Activated CD8-positive, alpha-beta memory T cell treated with anti-CD3 and anti-CD28 coated beads, Interleukin-2, amount 10 ng/mL, durations not matched to agents 7 days and 5 days (primary cell): ENCODE measurements at regions not wholly inside any gene's neighbourhood (a gene's known extent, or its start where the extent isn't known, plus 50 kb on each side); places are given as distances from the start of the nearest gene placed in this dataset.
A peak's percentile ranks its signal among the peaks of the same experiment; 100 is the strongest.
"Not testable (repeated sequence)": the region's sequence is repeated elsewhere in the genome, so short reads cannot be mapped to it uniquely, and the experiment has no call there.

ENCODE experiments used
- ATAC-seq: fragments of 150-1000 bp; cut with Tn5 transposase; one replicate; pipeline ENCODE4 v1.10.0; 2021; ENCODE audit warnings: moderate library complexity
- CTCF ChIA-PET: fragments of 350-600 bp; sonication (Branson Sonifier 250); formaldehyde crosslinking; loops from one replicate; lab custom pipeline; 2021; ENCODE audit warnings: antibody characterized with exemption; lab: Charles Lee
- DNase-seq: peaks from one replicate; pipeline ENCODE4 v3.0.0-alpha.2; 2020
- H3K27ac Mint-ChIP-seq: one replicate; pipeline ENCODE4 v1.8.0; 2021; ENCODE audit warnings: mild to moderate bottlenecking, mixed read lengths
- H3K27me3 Mint-ChIP-seq: one replicate; pipeline ENCODE4 v1.8.0; 2021; ENCODE audit warnings: mixed read lengths
- H3K36me3 Mint-ChIP-seq: one replicate; pipeline ENCODE4 v1.8.0; 2021; ENCODE audit warnings: mild to moderate bottlenecking, mixed read lengths
- H3K4me1 Mint-ChIP-seq: one replicate; pipeline ENCODE4 v1.8.0; 2021; ENCODE audit warnings: mixed read lengths
- H3K4me3 Mint-ChIP-seq: one replicate; pipeline ENCODE4 v1.8.0; 2021; ENCODE audit warnings: mild to moderate bottlenecking, moderate library complexity, mixed read lengths
- H3K9me3 Mint-ChIP-seq: one replicate; pipeline ENCODE4 v1.8.0; 2022; ENCODE audit warnings: low read depth, mixed read lengths

- CTCF ChIA-PET, H3K9me3 Mint-ChIP-seq, DNase-seq, H3K4me1 Mint-ChIP-seq, H3K27ac Mint-ChIP-seq, H3K4me3 Mint-ChIP-seq, H3K27me3 Mint-ChIP-seq, ATAC-seq, H3K36me3 Mint-ChIP-seq: not testable (repeated sequence)
Measured at GRCh38 chr9:95779597-95779996, 95.9 kb upstream of the ERCC6L2 start.

GRCh38 chr9:95778957-95779356 lies 96.5 kb upstream of the ERCC6L2 start:
- ATAC-seq (no peak), DNase-seq (no peak)
- Mint-ChIP-seq H3K9me3 (no peaks in the 10 kb centered on the region), H3K27me3 (peaks cover 1% of the 10 kb centered on the region), H3K4me3 (no peak overlapping the region), H3K36me3 (no peaks in the 10 kb centered on the region), H3K4me1 (no peaks in the 10 kb centered on the region), H3K27ac (no peak overlapping the region)
- CTCF ChIA-PET = no interaction called here

GRCh38 chr9:95777136-95777535 lies 98.4 kb upstream of the ERCC6L2 start:
- no peak overlapping the region for H3K4me3 Mint-ChIP-seq

GRCh38 chr9:95776176-95776575 lies 99.3 kb upstream of the ERCC6L2 start:
- no peak for DNase-seq
- ATAC-seq = no peak
- Mint-ChIP-seq H3K4me3 (no peak overlapping the region), H3K9me3 (no peaks in the 10 kb centered on the region), H3K27me3 (peaks cover 20% of the 10 kb centered on the region), H3K36me3 (no peaks in the 10 kb centered on the region), H3K27ac (no peak overlapping the region), H3K4me1 (peaks cover 4% of the 10 kb centered on the region)
- CTCF ChIA-PET = no interaction called here

More at GRCh38 chr9:95777136-95777535, 98.4 kb upstream of the ERCC6L2 start:
- peaks cover 12% of the 10 kb centered on the region for H3K27me3 Mint-ChIP-seq
- no peak overlapping the region for H3K27ac Mint-ChIP-seq
- no peaks in the 10 kb centered on the region for H3K9me3 Mint-ChIP-seq
- DNase-seq = no peak
- no peaks in the 10 kb centered on the region for H3K36me3 Mint-ChIP-seq
- ATAC-seq = no peak
- peaks cover 4% of the 10 kb centered on the region for H3K4me1 Mint-ChIP-seq
- CTCF ChIA-PET = no interaction called here

- no peak overlapping the region for H3K27ac Mint-ChIP-seq
- DNase-seq = peak; percentile 2
- H3K36me3 Mint-ChIP-seq = no peaks in the 10 kb centered on the region
- H3K9me3 Mint-ChIP-seq = no peaks in the 10 kb centered on the region
- H3K27me3 Mint-ChIP-seq = peaks cover 27% of the 10 kb centered on the region
- no peak for ATAC-seq
- H3K4me3 Mint-ChIP-seq = no peak overlapping the region
- peaks cover 4% of the 10 kb centered on the region for H3K4me1 Mint-ChIP-seq
- CTCF ChIA-PET = interaction anchor here (0.6 kb wide), 1 partner anchor 502 kb away, joined by 4 read pairs; no protein-coding TSS in a partner anchor
Measured at GRCh38 chr9:95775191-95775590, 100.3 kb upstream of the ERCC6L2 start.

- CTCF ChIA-PET = no interaction called here
- Mint-ChIP-seq H3K4me3 (no peak overlapping the region), H3K36me3 (no peaks in the 10 kb centered on the region), H3K27ac (no peak overlapping the region), H3K9me3 (no peaks in the 10 kb centered on the region), H3K4me1 (peaks cover 4% of the 10 kb centered on the region), H3K27me3 (peaks cover 30% of the 10 kb centered on the region)
- DNase-seq (no peak), ATAC-seq (no peak)
Measured at GRCh38 chr9:95773053-95773418, 102.5 kb upstream of the ERCC6L2 start.

- CTCF ChIA-PET = no interaction called here
- peaks cover 30% of the 10 kb centered on the region for H3K27me3 Mint-ChIP-seq
- H3K27ac Mint-ChIP-seq = no peak overlapping the region
- no peaks in the 10 kb centered on the region for H3K9me3 Mint-ChIP-seq
- peaks cover 4% of the 10 kb centered on the region for H3K4me1 Mint-ChIP-seq
- no peaks in the 10 kb centered on the region for H3K36me3 Mint-ChIP-seq
- DNase-seq (no peak), ATAC-seq (no peak)
- no peak overlapping the region for H3K4me3 Mint-ChIP-seq
Measured at GRCh38 chr9:95772320-95773052, 103.0 kb upstream of the ERCC6L2 start.

GRCh38 chr9:95771556-95772246 lies 103.8 kb upstream of the ERCC6L2 start:
- Mint-ChIP-seq H3K27ac (no peak overlapping the region), H3K36me3 (no peaks in the 10 kb centered on the region), H3K9me3 (no peaks in the 10 kb centered on the region), H3K27me3 (peaks cover 30% of the 10 kb centered on the region), H3K4me3 (no peak overlapping the region), H3K4me1 (peaks cover 4% of the 10 kb centered on the region)
- DNase-seq (no peak), ATAC-seq (no peak)
- CTCF ChIA-PET = no interaction called here

- Mint-ChIP-seq H3K27me3 (peaks cover 30% of the 10 kb centered on the region), H3K36me3 (no peaks in the 10 kb centered on the region), H3K9me3 (no peaks in the 10 kb centered on the region), H3K4me3 (no peak overlapping the region), H3K4me1 (peaks cover 4% of the 10 kb centered on the region), H3K27ac (no peak overlapping the region)
- DNase-seq (no peak), ATAC-seq (no peak)
- CTCF ChIA-PET = no interaction called here
Measured at GRCh38 chr9:95770653-95771131, 104.8 kb upstream of the ERCC6L2 start.

GRCh38 chr9:95769909-95770433 lies 105.5 kb upstream of the ERCC6L2 start:
- DNase-seq (no peak), ATAC-seq (no peak)
- Mint-ChIP-seq H3K27me3 (peaks cover 30% of the 10 kb centered on the region), H3K4me1 (peaks cover 4% of the 10 kb centered on the region), H3K4me3 (no peak overlapping the region), H3K27ac (no peak overlapping the region), H3K36me3 (no peaks in the 10 kb centered on the region), H3K9me3 (no peaks in the 10 kb centered on the region)
- CTCF ChIA-PET = no interaction called here

GRCh38 chr9:95769473-95769872 lies 106.0 kb upstream of the ERCC6L2 start:
- H3K4me1 Mint-ChIP-seq = peaks cover 4% of the 10 kb centered on the region
- no peak for DNase-seq
- H3K27ac Mint-ChIP-seq = no peak overlapping the region
- no peak for ATAC-seq
- CTCF ChIA-PET = no interaction called here
- H3K27me3 Mint-ChIP-seq = peaks cover 30% of the 10 kb centered on the region
- H3K4me3 Mint-ChIP-seq = no peak overlapping the region
- no peaks in the 10 kb centered on the region for H3K36me3 Mint-ChIP-seq
- H3K9me3 Mint-ChIP-seq = no peaks in the 10 kb centered on the region

GRCh38 chr9:95766906-95767305 lies 108.6 kb upstream of the ERCC6L2 start:
- Mint-ChIP-seq H3K27me3 (peaks cover 17% of the 10 kb centered on the region), H3K36me3 (no peaks in the 10 kb centered on the region), H3K27ac (no peak overlapping the region), H3K4me3 (no peak overlapping the region), H3K4me1 (peaks cover 10% of the 10 kb centered on the region), H3K9me3 (peaks cover 2% of the 10 kb centered on the region)
- CTCF ChIA-PET = interaction anchor here (1.3 kb wide), 1 partner anchor 143 kb away, joined by 3 read pairs; no protein-coding TSS in a partner anchor
- ATAC-seq (no peak), DNase-seq (no peak)

GRCh38 chr9:95764533-95765319 lies 110.8 kb upstream of the ERCC6L2 start:
- DNase-seq = no peak
- no peak for ATAC-seq
- Mint-ChIP-seq H3K4me1 (peaks cover 12% of the 10 kb centered on the region), H3K9me3 (peaks cover 2% of the 10 kb centered on the region), H3K36me3 (no peaks in the 10 kb centered on the region), H3K4me3 (no peak overlapping the region), H3K27me3 (peaks cover 9% of the 10 kb centered on the region), H3K27ac (no peak overlapping the region)
- CTCF ChIA-PET = interaction anchor here (0.8 kb wide), 1 partner anchor 8 kb away, joined by 4 read pairs; no protein-coding TSS in a partner anchor
